Right lobe of liver (tissue), 4 donors: ENCODE measurements at regions not wholly inside any gene's neighbourhood (a gene's known extent, or its start where the extent isn't known, plus 50 kb on each side); places are given as distances from the start of the nearest gene placed in this dataset.

Experiments
- POLR2A ChIP-seq: fragments of 450-650 bp; IDR thresholded peaks from one replicate; pipeline ENCODE4 v1.6.1; 2017; ENCODE audit warnings: antibody characterized with exemption, mild to moderate bottlenecking
- TF ChIP-seq, protein P1 (sequence below), 4 donors: fragments of 200-600 bp in 3 of 4; fragments of 450-650 bp in 1 of 4; IDR thresholded peaks; one replicate each; pipeline versions ENCODE4 v1.5.1 to v1.8.0; 2016 to 2022; ENCODE audit warnings: antibody characterized with exemption in 4 of 4, mild to moderate bottlenecking in 2 of 4
- donor health status: DM: no; HTN: no; CAD: no.
- donor health status: DM: no; HTN: no; CAD: no.
- donor health status: DM: no; HTN: yes; CAD: no.

DNA sequence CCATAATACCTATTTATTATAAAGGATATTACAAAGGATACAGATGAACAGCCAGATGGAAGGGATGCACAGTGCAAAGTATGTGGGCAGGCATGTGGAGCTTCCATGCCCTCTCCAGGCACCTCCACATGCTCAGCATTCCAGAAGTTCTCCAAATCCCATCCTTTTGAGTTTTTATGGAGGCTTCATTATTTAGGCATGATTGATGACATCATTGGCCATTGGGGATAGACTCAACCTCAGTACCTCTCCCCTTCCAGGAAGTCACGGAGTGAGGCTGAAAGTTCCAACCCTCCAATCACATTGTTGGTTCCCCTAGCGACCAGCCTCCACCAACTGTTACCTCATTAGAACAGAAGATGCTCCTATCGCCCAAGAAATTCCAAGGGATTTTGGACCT is 156.4 kb downstream of the ATP23 start:
- TF ChIP-seq, protein P1, sequence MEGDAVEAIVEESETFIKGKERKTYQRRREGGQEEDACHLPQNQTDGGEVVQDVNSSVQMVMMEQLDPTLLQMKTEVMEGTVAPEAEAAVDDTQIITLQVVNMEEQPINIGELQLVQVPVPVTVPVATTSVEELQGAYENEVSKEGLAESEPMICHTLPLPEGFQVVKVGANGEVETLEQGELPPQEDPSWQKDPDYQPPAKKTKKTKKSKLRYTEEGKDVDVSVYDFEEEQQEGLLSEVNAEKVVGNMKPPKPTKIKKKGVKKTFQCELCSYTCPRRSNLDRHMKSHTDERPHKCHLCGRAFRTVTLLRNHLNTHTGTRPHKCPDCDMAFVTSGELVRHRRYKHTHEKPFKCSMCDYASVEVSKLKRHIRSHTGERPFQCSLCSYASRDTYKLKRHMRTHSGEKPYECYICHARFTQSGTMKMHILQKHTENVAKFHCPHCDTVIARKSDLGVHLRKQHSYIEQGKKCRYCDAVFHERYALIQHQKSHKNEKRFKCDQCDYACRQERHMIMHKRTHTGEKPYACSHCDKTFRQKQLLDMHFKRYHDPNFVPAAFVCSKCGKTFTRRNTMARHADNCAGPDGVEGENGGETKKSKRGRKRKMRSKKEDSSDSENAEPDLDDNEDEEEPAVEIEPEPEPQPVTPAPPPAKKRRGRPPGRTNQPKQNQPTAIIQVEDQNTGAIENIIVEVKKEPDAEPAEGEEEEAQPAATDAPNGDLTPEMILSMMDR (IDR thresholded peaks at IDR 0.05): no peak
- TF ChIP-seq POLR2A: no peak
